SK-N-SH treated with all-trans-retinoic acid at 6 μM for 48 hours (cell line): ENCODE measurements at regions not wholly inside any gene's neighbourhood (a gene's known extent, or its start where the extent isn't known, plus 50 kb on each side); places are given as distances from the start of the nearest gene placed in this dataset.

Source experiments
- BACH2 ChIP-seq: fragments of 250-450 bp; sonication (Bioruptor Pico); IDR thresholded peaks from 2 replicates; pipeline ENCODE4 v1.9.0; 2021; ENCODE audit warnings: mild to moderate bottlenecking, borderline replicate concordance
- PATZ1 ChIP-seq: fragments of 250-450 bp; sonication (Bioruptor Pico); IDR thresholded peaks from 2 replicates; pipeline ENCODE4 v1.8.0; 2020; ENCODE audit warnings: mild to moderate bottlenecking, moderate library complexity, borderline replicate concordance

GRCh38 chr5:39675676-39676075, 250.9 kb upstream of the DAB2 start:
- TF ChIP-seq BACH2 (no peak), PATZ1 (CRISPR knock-in tag) (no peak)
